ENCODE measurements at regions not wholly inside any gene's neighbourhood (a gene's known extent, or its start where the extent isn't known, plus 50 kb on each side); places are given as distances from the start of the nearest gene placed in this dataset.

DNA sequence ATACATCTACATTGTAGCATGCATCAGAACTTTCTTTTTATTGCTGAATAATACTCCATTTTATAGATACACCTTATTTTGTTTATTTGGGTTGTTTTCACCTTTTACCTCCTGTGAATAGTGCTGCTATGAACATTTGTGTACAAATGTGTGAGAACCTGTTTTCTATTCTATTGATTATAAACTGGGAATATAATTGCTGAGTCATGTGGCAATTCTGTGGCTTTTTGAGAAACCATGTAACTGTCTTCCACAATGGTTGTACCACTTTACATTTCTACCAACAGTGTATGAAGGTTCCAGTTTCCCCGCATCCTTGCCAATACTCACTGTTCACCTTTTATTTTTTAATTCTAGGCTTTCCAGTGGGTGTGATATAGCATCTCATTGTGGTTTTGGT lies 138.6 kb upstream of the MBL2 start:
- Histone ChIP-seq H3K27ac (peak overlapping the region; percentile 79), H2AFZ (no peak overlapping the region), H3K27me3 (ENCODE audit: control insufficient read depth, insufficient read depth, low read length) (no peaks in the 10 kb centered on the region), H3K9ac (no peak overlapping the region), H3K4me1 (peaks cover 41% of the 10 kb centered on the region), H3K4me2 (ENCODE audit: low read length) (no peak overlapping the region), H3K9me3 (ENCODE audit: control insufficient read depth, low read length) (no peaks in the 10 kb centered on the region), H3K4me3 (ENCODE audit: low read depth, low read length) (no peak overlapping the region), H3K79me2 (no peaks in the 10 kb centered on the region), H3K36me3 (ENCODE audit: control insufficient read depth, insufficient read depth, low read length) (no peaks in the 10 kb centered on the region)
- TF ChIP-seq, protein P1, sequence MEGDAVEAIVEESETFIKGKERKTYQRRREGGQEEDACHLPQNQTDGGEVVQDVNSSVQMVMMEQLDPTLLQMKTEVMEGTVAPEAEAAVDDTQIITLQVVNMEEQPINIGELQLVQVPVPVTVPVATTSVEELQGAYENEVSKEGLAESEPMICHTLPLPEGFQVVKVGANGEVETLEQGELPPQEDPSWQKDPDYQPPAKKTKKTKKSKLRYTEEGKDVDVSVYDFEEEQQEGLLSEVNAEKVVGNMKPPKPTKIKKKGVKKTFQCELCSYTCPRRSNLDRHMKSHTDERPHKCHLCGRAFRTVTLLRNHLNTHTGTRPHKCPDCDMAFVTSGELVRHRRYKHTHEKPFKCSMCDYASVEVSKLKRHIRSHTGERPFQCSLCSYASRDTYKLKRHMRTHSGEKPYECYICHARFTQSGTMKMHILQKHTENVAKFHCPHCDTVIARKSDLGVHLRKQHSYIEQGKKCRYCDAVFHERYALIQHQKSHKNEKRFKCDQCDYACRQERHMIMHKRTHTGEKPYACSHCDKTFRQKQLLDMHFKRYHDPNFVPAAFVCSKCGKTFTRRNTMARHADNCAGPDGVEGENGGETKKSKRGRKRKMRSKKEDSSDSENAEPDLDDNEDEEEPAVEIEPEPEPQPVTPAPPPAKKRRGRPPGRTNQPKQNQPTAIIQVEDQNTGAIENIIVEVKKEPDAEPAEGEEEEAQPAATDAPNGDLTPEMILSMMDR (IDR thresholded peaks at IDR 0.05), result no peak

DNA sequence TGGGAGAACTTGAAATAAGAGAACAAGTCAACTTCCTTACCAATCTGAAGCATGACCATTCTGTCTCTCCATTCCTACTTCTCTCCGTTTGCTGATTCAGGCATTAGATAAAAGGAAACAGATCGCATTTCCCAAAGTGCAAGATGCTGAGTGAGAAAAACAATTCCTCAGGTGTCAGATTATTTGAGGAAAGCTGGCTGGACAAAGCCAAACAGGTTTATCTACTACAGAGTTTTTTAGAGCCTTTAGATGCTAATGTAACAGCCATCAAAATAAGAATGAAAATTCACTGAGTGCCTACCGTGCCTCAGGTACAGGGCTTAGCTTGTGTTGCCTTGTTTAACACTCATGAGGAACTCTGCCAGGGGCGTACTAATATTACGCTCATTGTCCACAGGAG lies 135.9 kb upstream of the MBL2 start:
- Histone ChIP-seq H3K9ac (no peak overlapping the region), H3K27ac (peak overlapping the region; percentile 79), H3K9me3 (ENCODE audit: control insufficient read depth, low read length) (no peaks in the 10 kb centered on the region), H3K4me2 (ENCODE audit: low read length) (peak overlapping the region; percentile 1), H3K4me1 (peaks cover 45% of the 10 kb centered on the region), H2AFZ (peak overlapping the region; percentile 1), H3K36me3 (ENCODE audit: control insufficient read depth, insufficient read depth, low read length) (no peaks in the 10 kb centered on the region), H3K4me3 (ENCODE audit: low read depth, low read length) (peak overlapping the region; percentile 15), H3K27me3 (ENCODE audit: control insufficient read depth, insufficient read depth, low read length) (no peaks in the 10 kb centered on the region), H3K79me2 (no peaks in the 10 kb centered on the region)
- TF ChIP-seq, protein P1 (IDR thresholded peaks at IDR 0.05), result no peak

DNA sequence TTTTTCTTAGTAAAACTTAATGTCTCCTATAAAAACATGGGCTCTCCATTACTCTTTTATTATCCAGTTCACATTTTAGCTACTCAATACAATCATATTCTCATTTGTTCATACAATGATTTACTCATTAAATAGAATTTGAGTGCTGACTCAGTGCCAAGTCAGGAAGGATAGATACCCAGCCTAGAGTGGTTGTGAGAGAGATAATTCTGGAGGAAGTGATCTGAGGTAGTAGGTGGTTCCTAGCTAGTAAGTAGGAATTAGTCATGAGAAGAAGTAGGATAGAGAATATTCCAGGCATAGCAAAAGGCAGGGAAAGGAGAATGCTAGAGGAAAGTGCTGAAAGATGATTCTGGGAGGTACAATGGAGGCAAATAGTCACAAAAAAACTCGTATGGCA lies 133.5 kb upstream of the MBL2 start:
- no peaks in the 10 kb centered on the region for H3K9me3 ChIP-seq (ENCODE audit: control insufficient read depth, low read length)
- H3K4me1 ChIP-seq, result peaks cover 66% of the 10 kb centered on the region
- no peak overlapping the region for H3K4me2 ChIP-seq (ENCODE audit: low read length)
- no peak overlapping the region for H3K9ac ChIP-seq
- no peaks in the 10 kb centered on the region for H3K79me2 ChIP-seq
- no peak overlapping the region for H3K4me3 ChIP-seq (ENCODE audit: low read depth, low read length)
- TF ChIP-seq, protein P1 (IDR thresholded peaks at IDR 0.05), result no peak
- peak overlapping the region; percentile 17 for H3K27ac ChIP-seq
- H3K27me3 ChIP-seq (ENCODE audit: control insufficient read depth, insufficient read depth, low read length), result no peaks in the 10 kb centered on the region
- no peaks in the 10 kb centered on the region for H3K36me3 ChIP-seq (ENCODE audit: control insufficient read depth, insufficient read depth, low read length)
- peak overlapping the region; percentile 29 for H2AFZ ChIP-seq

DNA sequence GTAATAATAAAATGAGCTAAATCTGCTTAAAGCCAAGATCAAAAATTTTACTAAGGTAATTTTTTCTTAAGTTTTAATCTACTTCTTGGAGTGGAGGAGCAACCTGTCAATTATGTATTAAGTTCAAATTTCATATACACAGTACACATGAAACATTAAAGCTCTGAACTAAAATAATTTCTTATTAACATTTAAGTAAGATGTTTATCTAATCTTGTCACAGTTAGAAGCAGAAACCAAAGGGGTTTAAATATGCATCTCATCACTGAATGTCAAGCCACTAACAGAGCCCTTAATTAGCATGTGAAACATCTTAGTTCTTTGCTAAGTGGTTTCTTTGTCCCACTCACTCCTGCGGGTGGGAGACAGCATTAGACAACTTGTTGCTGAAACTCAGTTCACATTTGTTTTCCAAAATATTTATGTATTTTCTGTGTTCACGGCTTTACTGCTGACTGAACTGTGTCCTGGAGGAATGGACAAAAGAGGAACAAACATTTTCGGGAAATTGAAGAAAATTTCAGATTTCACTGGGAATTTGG lies 130.9 kb upstream of the MBL2 start:
- Histone ChIP-seq H3K4me3 (ENCODE audit: low read depth, low read length) (no peak overlapping the region), H3K27me3 (ENCODE audit: control insufficient read depth, insufficient read depth, low read length) (no peaks in the 10 kb centered on the region), H2AFZ (peak overlapping the region; percentile 26), H3K36me3 (ENCODE audit: control insufficient read depth, insufficient read depth, low read length) (no peaks in the 10 kb centered on the region), H3K4me1 (peaks cover 67% of the 10 kb centered on the region), H3K79me2 (no peaks in the 10 kb centered on the region), H3K27ac (peak overlapping the region; percentile 92), H3K9me3 (ENCODE audit: control insufficient read depth, low read length) (no peaks in the 10 kb centered on the region), H3K4me2 (ENCODE audit: low read length) (no peak overlapping the region), H3K9ac (no peak overlapping the region)
- TF ChIP-seq, protein P1 (IDR thresholded peaks at IDR 0.05), result no peak

DNA sequence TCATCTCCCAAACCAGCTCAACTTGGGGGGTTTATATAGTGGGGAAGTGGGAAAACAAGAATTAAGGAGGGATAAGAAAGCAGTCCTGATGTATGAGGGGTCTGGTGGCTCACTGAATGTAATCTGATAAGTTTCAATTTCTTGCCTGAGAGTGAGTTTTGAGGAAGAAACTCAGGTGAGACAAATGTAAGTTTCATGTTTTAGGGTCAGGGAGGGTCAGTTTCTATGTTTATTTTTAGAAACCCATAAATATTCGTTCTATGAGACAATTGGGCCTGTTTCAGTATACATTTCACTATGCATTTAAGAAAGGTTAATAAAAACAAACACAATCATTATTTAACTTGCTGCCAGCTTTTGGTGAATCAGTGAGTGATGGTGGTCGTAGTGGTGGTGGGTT lies 128.0 kb upstream of the MBL2 start:
- Histone ChIP-seq H3K36me3 (ENCODE audit: control insufficient read depth, insufficient read depth, low read length) (no peaks in the 10 kb centered on the region), H2AFZ (peak overlapping the region; percentile 74), H3K27me3 (ENCODE audit: control insufficient read depth, insufficient read depth, low read length) (no peaks in the 10 kb centered on the region), H3K9me3 (ENCODE audit: control insufficient read depth, low read length) (no peaks in the 10 kb centered on the region), H3K27ac (peak overlapping the region; percentile 92), H3K4me1 (peaks cover 77% of the 10 kb centered on the region), H3K4me2 (ENCODE audit: low read length) (peak overlapping the region; percentile 44), H3K4me3 (ENCODE audit: low read depth, low read length) (no peak overlapping the region), H3K9ac (no peak overlapping the region), H3K79me2 (no peaks in the 10 kb centered on the region)
- TF ChIP-seq, protein P1 (IDR thresholded peaks at IDR 0.05), result no peak

Data from parathyroid adenoma (tissue), 2 donors.